Stomach (tissue), 8 donors: ENCODE measurements at regions not wholly inside any gene's neighbourhood (a gene's known extent, or its start where the extent isn't known, plus 50 kb on each side); places are given as distances from the start of the nearest gene placed in this dataset.

Source experiments
- DNase-seq, 2 donors: peaks; one replicate each; pipeline versions ENCODE4 v3.0.0 to v3.0.0-alpha.2; 2013 to 2019
- H3K27ac ChIP-seq, 5 donors: fragments of 200-600 bp in 4 of 5; sonication (generic) in 4 of 5; one replicate each; pipeline ENCODE4 v1.5.1; 2013 to 2019; ENCODE audit warnings: mild to moderate bottlenecking in 1 of 5, moderate library complexity in 1 of 5
- H3K27me3 ChIP-seq, 3 donors: fragments of 200-600 bp; sonication (generic); one replicate each; pipeline ENCODE4 v1.5.1; 2017 to 2019; ENCODE audit warnings: mixed run types in 1 of 3
- H3K36me3 ChIP-seq, 4 donors: fragments of 200-600 bp; sonication (generic); 1 replicate in 3 of 4; 2 replicates in 1 of 4; pipeline ENCODE4 v1.5.1; 2016 to 2019
- H3K4me1 ChIP-seq, 4 donors: fragments of 200-600 bp; sonication (generic); one replicate each; pipeline ENCODE4 v1.5.1; 2016 to 2019
- H3K4me3 ChIP-seq, 4 donors: fragments of 200-600 bp; sonication (generic) in 3 of 4; one replicate each; pipeline ENCODE4 v1.5.1; 2016 to 2019; ENCODE audit warnings: mild to moderate bottlenecking in 1 of 4
- H3K9me3 ChIP-seq, 4 donors: fragments of 200-600 bp; sonication (generic); one replicate each; pipeline ENCODE4 v1.5.1; 2016 to 2019
- EP300 ChIP-seq: sonication (generic); formaldehyde crosslinking; IDR thresholded peaks from one replicate; pipeline ENCODE4 v1.6.1; 2017; ENCODE audit warnings: antibody characterized with exemption
- POLR2A ChIP-seq, 4 donors: fragments of 450-650 bp; IDR thresholded peaks; one replicate each; pipeline ENCODE4 v1.6.1; 2016; ENCODE audit warnings: antibody characterized with exemption in 4 of 4, control low read depth in 2 of 4, mild to moderate bottlenecking in 1 of 4, moderate library complexity in 1 of 4
- POLR2AphosphoS5 ChIP-seq, 3 donors: sonication (generic); formaldehyde crosslinking; IDR thresholded peaks; one replicate each; pipeline ENCODE4 v1.6.1; 2016; ENCODE audit warnings: antibody characterized with exemption in 3 of 3
- WGBS, 5 donors: extraction: QIAGEN DNeasy Blood & Tissue Kit in 3 of 5; methylation state at CpG; one replicate each; pipeline versions ENCODE4 v1.1.5 to v1.1.7; 2013 to 2018; 5-methylcytosine and 5-hydroxymethylcytosine counted together
- intact Hi-C: fragments of 100-400 bp; cut with DNase I; formaldehyde crosslinking; loops from one replicate; pipeline ENCODE4 v1.15.1; 2023; ENCODE audit warnings: low total_unique reads
- TF ChIP-seq, protein P1 (sequence below), 7 experiments: fragments of 450-650 bp in 4 of 7; fragments of 200-600 bp in 3 of 7; sonication (generic) in 3 of 7; IDR thresholded peaks; one replicate each; pipeline ENCODE4 v1.5.1; 2016 to 2019; ENCODE audit warnings: antibody characterized with exemption in 7 of 7, control low read depth in 2 of 7, mild to moderate bottlenecking in 1 of 7
- donor health status: healthy with polysubstance abuse.
- donor health status: Bipolar disorder and iron deficiency.
- donor health status: healthy.

DNA sequence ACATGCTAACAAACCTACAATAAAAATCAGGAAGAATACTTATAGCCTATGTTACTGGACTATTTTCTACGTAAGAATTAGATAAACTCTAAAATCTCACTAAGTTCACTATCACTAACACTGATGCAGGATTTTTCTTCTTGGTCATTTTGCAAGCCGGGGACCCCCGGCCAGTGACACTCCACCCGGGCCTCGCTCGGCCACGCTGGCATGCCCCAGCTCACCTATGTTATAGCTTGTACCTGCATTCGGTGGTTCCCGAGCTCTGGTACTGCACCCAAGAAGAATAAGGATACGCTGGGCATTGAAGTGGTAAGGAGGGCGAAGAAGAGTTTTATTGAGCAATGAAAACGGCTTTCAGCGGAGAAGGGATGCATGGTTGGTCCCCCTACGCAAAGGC is 245.3 kb upstream of the NBEA start:
- TF ChIP-seq EP300 (no peak), POLR2AphosphoS5 (IDR thresholded peaks at IDR 0.05) (no peak), POLR2A (IDR thresholded peaks at IDR 0.05) (no peak)
- TF ChIP-seq, protein P1, sequence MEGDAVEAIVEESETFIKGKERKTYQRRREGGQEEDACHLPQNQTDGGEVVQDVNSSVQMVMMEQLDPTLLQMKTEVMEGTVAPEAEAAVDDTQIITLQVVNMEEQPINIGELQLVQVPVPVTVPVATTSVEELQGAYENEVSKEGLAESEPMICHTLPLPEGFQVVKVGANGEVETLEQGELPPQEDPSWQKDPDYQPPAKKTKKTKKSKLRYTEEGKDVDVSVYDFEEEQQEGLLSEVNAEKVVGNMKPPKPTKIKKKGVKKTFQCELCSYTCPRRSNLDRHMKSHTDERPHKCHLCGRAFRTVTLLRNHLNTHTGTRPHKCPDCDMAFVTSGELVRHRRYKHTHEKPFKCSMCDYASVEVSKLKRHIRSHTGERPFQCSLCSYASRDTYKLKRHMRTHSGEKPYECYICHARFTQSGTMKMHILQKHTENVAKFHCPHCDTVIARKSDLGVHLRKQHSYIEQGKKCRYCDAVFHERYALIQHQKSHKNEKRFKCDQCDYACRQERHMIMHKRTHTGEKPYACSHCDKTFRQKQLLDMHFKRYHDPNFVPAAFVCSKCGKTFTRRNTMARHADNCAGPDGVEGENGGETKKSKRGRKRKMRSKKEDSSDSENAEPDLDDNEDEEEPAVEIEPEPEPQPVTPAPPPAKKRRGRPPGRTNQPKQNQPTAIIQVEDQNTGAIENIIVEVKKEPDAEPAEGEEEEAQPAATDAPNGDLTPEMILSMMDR (IDR thresholded peaks at IDR 0.05), result no peak
- Histone ChIP-seq H3K27me3 (no peaks in the 10 kb centered on the region), H3K27ac (no peak overlapping the region), H3K36me3 (no peaks in the 10 kb centered on the region), H3K9me3 (no peaks in the 10 kb centered on the region), H3K4me1 (peaks cover 0 to 5% (median 0%) of the 10 kb centered on the region in 4 donors), H3K4me3 (no peak overlapping the region)
- WGBS, 5 donors, result 94 to 98% (median 97%) methylated on average over 14 of the region's 14 CpGs
- intact Hi-C loops, result no loop called here
- DNase-seq, result no peak

DNA sequence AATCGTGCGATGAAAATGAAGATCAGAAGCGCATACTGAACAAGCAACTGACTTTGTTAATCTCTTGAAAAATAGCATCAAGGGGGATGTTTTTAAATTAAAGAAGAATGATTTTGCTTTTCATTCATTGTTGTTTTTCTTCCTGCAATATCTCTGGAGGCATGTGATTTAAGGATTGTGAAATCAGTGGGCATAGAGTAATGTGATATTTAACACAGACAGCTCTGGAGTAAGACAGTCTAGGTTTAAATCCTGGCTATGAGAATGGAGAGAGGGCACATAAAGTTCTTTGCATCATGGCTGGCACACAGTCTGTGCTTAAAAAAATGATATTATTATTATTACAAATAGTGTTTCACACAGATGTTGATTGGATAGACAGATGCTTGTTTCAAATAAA is 243.1 kb upstream of the NBEA start:
- intact Hi-C loops, result no loop called here
- whole genome bisulfite sequencing, 5 donors, result 92 to 96% (median 94%) methylated on average over 3 of the region's 3 CpGs

GRCh38 chr13:34700155-34700554 is 241.9 kb upstream of the NBEA start:
- Histone ChIP-seq H3K27me3 (no peaks in the 10 kb centered on the region), H3K27ac (no peak overlapping the region), H3K4me3 (no peak overlapping the region), H3K36me3 (no peaks in the 10 kb centered on the region), H3K9me3 (no peaks in the 10 kb centered on the region), H3K4me1 (peaks cover 0 to 5% (median 0%) of the 10 kb centered on the region in 4 donors)
- DNase-seq, result no peak
- WGBS, 5 donors, result 83 to 93% (median 90%) methylated on average over 5 of the region's 5 CpGs
- no peak for TF ChIP-seq POLR2A (IDR thresholded peaks at IDR 0.05)
- TF ChIP-seq, protein P1 (IDR thresholded peaks at IDR 0.05), result no peak
- no peak for TF ChIP-seq EP300
- no peak for TF ChIP-seq POLR2AphosphoS5 (IDR thresholded peaks at IDR 0.05)
- intact Hi-C loops, result no loop called here

More for the DNA sequence above, 243.1 kb upstream of the NBEA start:
- peaks cover 0 to 5% (median 0%) of the 10 kb centered on the region in 4 donors for H3K4me1 ChIP-seq
- H3K36me3 ChIP-seq, result no peaks in the 10 kb centered on the region
- TF ChIP-seq, protein P1 (IDR thresholded peaks at IDR 0.05), result no peak
- TF ChIP-seq EP300, result no peak
- TF ChIP-seq POLR2AphosphoS5 (IDR thresholded peaks at IDR 0.05), result no peak
- TF ChIP-seq POLR2A (IDR thresholded peaks at IDR 0.05), result no peak
- no peak for DNase-seq
- H3K4me3 ChIP-seq, result no peak overlapping the region
- H3K27me3 ChIP-seq, result no peaks in the 10 kb centered on the region
- no peak overlapping the region for H3K27ac ChIP-seq
- H3K9me3 ChIP-seq, result no peaks in the 10 kb centered on the region

GRCh38 chr13:34701919-34702318 is 240.2 kb upstream of the NBEA start:
- H3K9me3 ChIP-seq, result no peaks in the 10 kb centered on the region
- H3K36me3 ChIP-seq, result no peaks in the 10 kb centered on the region
- no peaks in the 10 kb centered on the region for H3K27me3 ChIP-seq
- no peak overlapping the region for H3K27ac ChIP-seq
- TF ChIP-seq POLR2AphosphoS5 (IDR thresholded peaks at IDR 0.05), result no peak
- TF ChIP-seq POLR2A (IDR thresholded peaks at IDR 0.05), result no peak
- intact Hi-C loops, result no loop called here
- DNase-seq, result no peak
- peaks cover 0 to 5% (median 0%) of the 10 kb centered on the region in 4 donors for H3K4me1 ChIP-seq
- H3K4me3 ChIP-seq, result no peak overlapping the region
- WGBS, 5 donors, result 85 to 92% (median 89%) methylated on average over 4 of the region's 4 CpGs

- DNase-seq, result peak in 1 of 2 donors; percentile 6
- Histone ChIP-seq H3K27ac (no peak overlapping the region), H3K4me3 (no peak overlapping the region), H3K36me3 (no peaks in the 10 kb centered on the region), H3K27me3 (no peaks in the 10 kb centered on the region), H3K9me3 (no peaks in the 10 kb centered on the region), H3K4me1 (no peaks in the 10 kb centered on the region)
- 12 to 36% (median 31%) methylated on average over 1 of the region's 1 CpG for WGBS, 5 donors
- TF ChIP-seq EP300, result no peak
- intact Hi-C loops, result no loop called here
These were observed 233.3 kb upstream of the NBEA start for GRCh38 chr13:34708566-34709313.
